Neural progenitor cell (in vitro differentiated cells): ENCODE measurements at regions not wholly inside any gene's neighbourhood (a gene's known extent, or its start where the extent isn't known, plus 50 kb on each side); places are given as distances from the start of the nearest gene placed in this dataset.

Experiments used
- CTCF ChIP-seq: fragments of 200-600 bp; sonication (generic); IDR thresholded peaks from 2 replicates; pipeline ENCODE4 v1.5.1; 2017; ENCODE audit warnings: antibody characterized with exemption, mild to moderate bottlenecking
- EZH2phosphoT487 ChIP-seq: fragments of 200-600 bp; sonication (generic); IDR thresholded peaks from 2 replicates; pipeline ENCODE4 v1.6.1; 2017; ENCODE audit warnings: antibody characterized with exemption

- TF ChIP-seq CTCF (no peak), EZH2phosphoT487 (no peak)
Measured at GRCh38 chr5:57334475-57334874, 148.1 kb downstream of the ACTBL2 start.
